ENCODE measurements at regions not wholly inside any gene's neighbourhood (a gene's known extent, or its start where the extent isn't known, plus 50 kb on each side); places are given as distances from the start of the nearest gene placed in this dataset.

- peaks cover 8% of the 10 kb centered on the region for H3K9me3 Mint-ChIP-seq
- DNase-seq: no peak
- H3K36me3 Mint-ChIP-seq (ENCODE audit: insufficient read depth): no peaks in the 10 kb centered on the region
- H3K4me1 Mint-ChIP-seq (ENCODE audit: low read depth): no peaks in the 10 kb centered on the region
- ATAC-seq: no peak
- H3K4me3 Mint-ChIP-seq: no peak overlapping the region
- no peaks in the 10 kb centered on the region for H3K27me3 Mint-ChIP-seq (ENCODE audit: low read depth)
Measured at GRCh38 chr9:13520069-13520468, 240.6 kb upstream of the MPDZ start.

- H3K4me3 Mint-ChIP-seq: no peak overlapping the region
- H3K4me1 Mint-ChIP-seq (ENCODE audit: low read depth): no peaks in the 10 kb centered on the region
- DNase-seq (no peak), ATAC-seq (no peak)
- H3K9me3 Mint-ChIP-seq: peaks cover 8% of the 10 kb centered on the region
- no peaks in the 10 kb centered on the region for H3K27me3 Mint-ChIP-seq (ENCODE audit: low read depth)
- no peaks in the 10 kb centered on the region for H3K36me3 Mint-ChIP-seq (ENCODE audit: insufficient read depth)
Measured at GRCh38 chr9:13513716-13514444, 234.4 kb upstream of the MPDZ start.

GRCh38 chr9:13513286-13513685 lies 233.8 kb upstream of the MPDZ start:
- Mint-ChIP-seq H3K4me3 (no peak overlapping the region), H3K9me3 (peaks cover 8% of the 10 kb centered on the region), H3K4me1 (ENCODE audit: low read depth) (no peaks in the 10 kb centered on the region), H3K36me3 (ENCODE audit: insufficient read depth) (no peaks in the 10 kb centered on the region), H3K27me3 (ENCODE audit: low read depth) (no peaks in the 10 kb centered on the region)
- DNase-seq (no peak), ATAC-seq (no peak)

GRCh38 chr9:13508681-13509080 lies 229.2 kb upstream of the MPDZ start:
- ATAC-seq (no peak), DNase-seq (no peak)
- H3K4me3 Mint-ChIP-seq: no peak overlapping the region
- H3K27me3 Mint-ChIP-seq (ENCODE audit: low read depth): no peaks in the 10 kb centered on the region
- no peaks in the 10 kb centered on the region for H3K36me3 Mint-ChIP-seq (ENCODE audit: insufficient read depth)
- H3K9me3 Mint-ChIP-seq: no peaks in the 10 kb centered on the region
- H3K4me1 Mint-ChIP-seq (ENCODE audit: low read depth): no peaks in the 10 kb centered on the region

- ATAC-seq (no peak), DNase-seq (no peak)
- H3K27me3 Mint-ChIP-seq (ENCODE audit: low read depth): no peaks in the 10 kb centered on the region
- H3K9me3 Mint-ChIP-seq: no peaks in the 10 kb centered on the region
- H3K4me3 Mint-ChIP-seq: no peak overlapping the region
- H3K36me3 Mint-ChIP-seq (ENCODE audit: insufficient read depth): no peaks in the 10 kb centered on the region
- H3K4me1 Mint-ChIP-seq (ENCODE audit: low read depth): no peaks in the 10 kb centered on the region
Measured at GRCh38 chr9:13508086-13508485, 228.6 kb upstream of the MPDZ start.

- H3K4me3 Mint-ChIP-seq: no peak overlapping the region
- H3K9me3 Mint-ChIP-seq: no peaks in the 10 kb centered on the region
- ATAC-seq (no peak), DNase-seq (no peak)
- H3K36me3 Mint-ChIP-seq (ENCODE audit: insufficient read depth): no peaks in the 10 kb centered on the region
- H3K27me3 Mint-ChIP-seq (ENCODE audit: low read depth): no peaks in the 10 kb centered on the region
- no peaks in the 10 kb centered on the region for H3K4me1 Mint-ChIP-seq (ENCODE audit: low read depth)
Measured at GRCh38 chr9:13505797-13506196, 226.3 kb upstream of the MPDZ start.

GRCh38 chr9:13503599-13503998 lies 224.1 kb upstream of the MPDZ start:
- Mint-ChIP-seq H3K4me3 (no peak overlapping the region), H3K27me3 (ENCODE audit: low read depth) (no peaks in the 10 kb centered on the region), H3K9me3 (no peaks in the 10 kb centered on the region), H3K36me3 (ENCODE audit: insufficient read depth) (no peaks in the 10 kb centered on the region), H3K4me1 (ENCODE audit: low read depth) (no peaks in the 10 kb centered on the region)
- DNase-seq (no peak), ATAC-seq (no peak)

GRCh38 chr9:13502484-13502883 lies 223.0 kb upstream of the MPDZ start:
- Mint-ChIP-seq H3K4me3 (no peak overlapping the region), H3K27me3 (ENCODE audit: low read depth) (no peaks in the 10 kb centered on the region), H3K9me3 (no peaks in the 10 kb centered on the region), H3K36me3 (ENCODE audit: insufficient read depth) (no peaks in the 10 kb centered on the region), H3K4me1 (ENCODE audit: low read depth) (no peaks in the 10 kb centered on the region)
- DNase-seq (no peak), ATAC-seq (no peak)

GRCh38 chr9:13501018-13501417 lies 221.5 kb upstream of the MPDZ start:
- DNase-seq (no peak), ATAC-seq (no peak)
- Mint-ChIP-seq H3K9me3 (no peaks in the 10 kb centered on the region), H3K27me3 (ENCODE audit: low read depth) (no peaks in the 10 kb centered on the region), H3K4me1 (ENCODE audit: low read depth) (no peaks in the 10 kb centered on the region), H3K36me3 (ENCODE audit: insufficient read depth) (no peaks in the 10 kb centered on the region), H3K4me3 (no peak overlapping the region)

- Mint-ChIP-seq H3K4me1 (ENCODE audit: low read depth) (no peaks in the 10 kb centered on the region), H3K9me3 (peaks cover 6% of the 10 kb centered on the region), H3K27me3 (ENCODE audit: low read depth) (no peaks in the 10 kb centered on the region), H3K4me3 (no peak overlapping the region), H3K36me3 (ENCODE audit: insufficient read depth) (no peaks in the 10 kb centered on the region)
- no peak for ATAC-seq
- DNase-seq: no peak
Measured at GRCh38 chr9:13500034-13500433, 220.5 kb upstream of the MPDZ start.

- no peak for ATAC-seq
- H3K9me3 Mint-ChIP-seq: peaks cover 12% of the 10 kb centered on the region
- no peaks in the 10 kb centered on the region for H3K27me3 Mint-ChIP-seq (ENCODE audit: low read depth)
- no peaks in the 10 kb centered on the region for H3K4me1 Mint-ChIP-seq (ENCODE audit: low read depth)
- DNase-seq: no peak
- H3K36me3 Mint-ChIP-seq (ENCODE audit: insufficient read depth): no peaks in the 10 kb centered on the region
- no peak overlapping the region for H3K4me3 Mint-ChIP-seq
Measured at GRCh38 chr9:13493697-13494096, 214.2 kb upstream of the MPDZ start.

GRCh38 chr9:13491493-13492424 lies 212.3 kb upstream of the MPDZ start:
- peaks cover 12% of the 10 kb centered on the region for H3K9me3 Mint-ChIP-seq

GRCh38 chr9:13491138-13491492 lies 211.6 kb upstream of the MPDZ start:
- peaks cover 12% of the 10 kb centered on the region for H3K9me3 Mint-ChIP-seq
- DNase-seq (no peak), ATAC-seq (no peak)
- H3K36me3 Mint-ChIP-seq (ENCODE audit: insufficient read depth): no peaks in the 10 kb centered on the region
- H3K4me3 Mint-ChIP-seq: no peak overlapping the region
- no peaks in the 10 kb centered on the region for H3K4me1 Mint-ChIP-seq (ENCODE audit: low read depth)
- H3K27me3 Mint-ChIP-seq (ENCODE audit: low read depth): no peaks in the 10 kb centered on the region

More at GRCh38 chr9:13491493-13492424, 212.3 kb upstream of the MPDZ start:
- Mint-ChIP-seq H3K36me3 (ENCODE audit: insufficient read depth) (no peaks in the 10 kb centered on the region), H3K4me3 (no peak overlapping the region), H3K4me1 (ENCODE audit: low read depth) (no peaks in the 10 kb centered on the region), H3K27me3 (ENCODE audit: low read depth) (no peaks in the 10 kb centered on the region)
- no peak for ATAC-seq
- no peak for DNase-seq

- ATAC-seq: no peak
- H3K4me3 Mint-ChIP-seq: no peak overlapping the region
- no peak for DNase-seq
- H3K27me3 Mint-ChIP-seq (ENCODE audit: low read depth): no peaks in the 10 kb centered on the region
- no peaks in the 10 kb centered on the region for H3K4me1 Mint-ChIP-seq (ENCODE audit: low read depth)
- H3K36me3 Mint-ChIP-seq (ENCODE audit: insufficient read depth): no peaks in the 10 kb centered on the region
- H3K9me3 Mint-ChIP-seq: peaks cover 12% of the 10 kb centered on the region
Measured at GRCh38 chr9:13487936-13488335, 208.4 kb upstream of the MPDZ start.

- Mint-ChIP-seq H3K9me3 (peaks cover 10% of the 10 kb centered on the region), H3K4me3 (no peak overlapping the region), H3K36me3 (ENCODE audit: insufficient read depth) (no peaks in the 10 kb centered on the region), H3K4me1 (ENCODE audit: low read depth) (no peaks in the 10 kb centered on the region), H3K27me3 (ENCODE audit: low read depth) (no peaks in the 10 kb centered on the region)
- DNase-seq: no peak
- no peak for ATAC-seq
Measured at GRCh38 chr9:13487498-13487897, 208.0 kb upstream of the MPDZ start.

All from activated T-cell treated with anti-CD3 and anti-CD28 coated beads, Interleukin-2, amount 50 U/mL, for 4 hours (primary cell).